Heart right ventricle (tissue), 16 donors: ENCODE measurements at regions not wholly inside any gene's neighbourhood (a gene's known extent, or its start where the extent isn't known, plus 50 kb on each side); places are given as distances from the start of the nearest gene placed in this dataset.

Source experiments
- ATAC-seq, 8 donors: fragments of 200-7000 bp; cut with Tn5 transposase; one replicate each; pipeline ENCODE4 v1.9.1; 2020; ENCODE audit warnings: mild to moderate bottlenecking in 8 of 8, moderate library complexity in 8 of 8, moderate number of reproducible peaks in 1 of 8
- DNase-seq, 2 donors: peaks; one replicate each; pipeline ENCODE4 v3.0.0-alpha.2; 2020
- H3K27ac ChIP-seq, 10 donors: fragments of 200-600 bp; sonication (generic) in 2 of 10; one replicate each; pipeline versions ENCODE4 v1.5.0 to v1.8.0; 2020 to 2022; ENCODE audit warnings: mild to moderate bottlenecking in 3 of 10
- H3K27me3 ChIP-seq, 7 donors: fragments of 200-600 bp; one replicate each; pipeline ENCODE4 v1.8.0; 2021 to 2022; ENCODE audit warnings: mild to moderate bottlenecking in 2 of 7
- H3K36me3 ChIP-seq, 9 donors: fragments of 200-600 bp; sonication (generic) in 1 of 9; one replicate each; pipeline versions ENCODE4 v1.5.0 to v1.8.0; 2020 to 2022; ENCODE audit warnings: mild to moderate bottlenecking in 2 of 9
- H3K4me1 ChIP-seq, 9 donors: fragments of 200-600 bp; sonication (generic) in 1 of 9; one replicate each; pipeline versions ENCODE4 v1.5.0 to v1.8.0; 2020 to 2022; ENCODE audit warnings: mild to moderate bottlenecking in 4 of 9
- H3K4me3 ChIP-seq, 10 donors: fragments of 200-600 bp; sonication (generic) in 2 of 10; one replicate each; pipeline versions ENCODE4 v1.5.0 to v1.8.0; 2020 to 2022; ENCODE audit warnings: mild to moderate bottlenecking in 7 of 10, moderate library complexity in 2 of 10
- H3K9me3 ChIP-seq, 11 donors: fragments of 200-600 bp in 10 of 11; sonication (generic) in 2 of 11; one replicate each; pipeline versions ENCODE4 v1.5.0 to v1.8.0; 2013 to 2022; ENCODE audit warnings: mild to moderate bottlenecking in 2 of 11, control low read depth in 1 of 11, moderate library complexity in 1 of 11
- CTCF ChIP-seq, 9 donors: fragments of 200-600 bp; sonication (generic) in 2 of 9; IDR thresholded peaks; one replicate each; pipeline versions ENCODE4 v1.5.0 to v1.8.0; 2021 to 2022; ENCODE audit warnings: antibody characterized with exemption in 9 of 9, mild to moderate bottlenecking in 5 of 9, moderate library complexity in 1 of 9
- WGBS, 2 donors: extraction: QIAGEN DNeasy Blood & Tissue Kit; methylation state at CpG; one replicate each; pipeline ENCODE4 v1.1.7; 2013; ENCODE audit warnings: inconsistent platforms in 1 of 2; 5-methylcytosine and 5-hydroxymethylcytosine counted together
- intact Hi-C, 10 donors: fragments of 100-400 bp; cut with DNase I; formaldehyde crosslinking; loops; one replicate each; pipeline versions ENCODE4 v1.11.1 to v1.14.2; 2022
- donor health status: Arrhythmogenic right ventricular cardiomyopathy.
- donor health status: ischemic (EF 13 %, LVEDD 7.1; RV severe dilation, severe dysfunction).
- donor health status: healthy with polysubstance abuse.
- donor health status: DM: no; HTN: yes; CAD: no.
- donor health status: DM: no; HTN: no; CAD: no.
- donor health status: ischemic (EF 25% LVEDD 6.9; RV normal size, moderate dysfunction).
- donor health status: ischemic (EF 25% LVEDD 5.7; RV mildly dilated, moderate dysfunction).
- donor health status: healthy.
- donor health status: DM: yes; HTN: yes; CAD: no.
- donor health status: Ischemic cardiomyopathy.
- donor health status: ischemic (EF 35%, LVEDD 5.7; RV mildly dilated, moderate dysfunction).
- donor health status: nonischemic (EF 11% LVEDD 7.7; RV severe dilation, severe dysfunction).
- donor health status: DM: yes; HTN: yes; CAD: no.
- donor health status: PGD.
- donor health status: ischemic (EF 29% LVEDD 5.4; RV normal size, mild dysfunction).
- donor health status: nonischemic (EF 23%, LVEDD 6.1; RV moderate dilation, normal function).

- no peak for ATAC-seq
- no peaks in the 10 kb centered on the region for H3K9me3 ChIP-seq
- no peaks in the 10 kb centered on the region for H3K27me3 ChIP-seq
- TF ChIP-seq CTCF (IDR thresholded peaks at IDR 0.05), result no peak
- no peaks in the 10 kb centered on the region for H3K36me3 ChIP-seq
- no peak overlapping the region for H3K4me3 ChIP-seq
- WGBS, 2 donors, result 82 to 83% methylated on average over 6 of the region's 6 CpGs
- no peak for DNase-seq
- H3K4me1 ChIP-seq, result no peaks in the 10 kb centered on the region
- no peak overlapping the region for H3K27ac ChIP-seq
- intact Hi-C loops, result no loop called here
These were observed 600.5 kb upstream of the SLIT2 start for GRCh38 chr4:19650903-19651864.

GRCh38 chr4:19645589-19645988 lies 606.1 kb upstream of the SLIT2 start:
- 87 to 89% methylated on average over 1 of the region's 1 CpG for WGBS, 2 donors
- no peaks in the 10 kb centered on the region for H3K36me3 ChIP-seq

GRCh38 chr4:19636451-19636850 lies 615.3 kb upstream of the SLIT2 start:
- no peaks in the 10 kb centered on the region for H3K36me3 ChIP-seq
- H3K9me3 ChIP-seq, result peaks cover 0 to 36% (median 4%) of the 10 kb centered on the region in 11 donors
- H3K4me3 ChIP-seq, result no peak overlapping the region
- ATAC-seq, result no peak
- intact Hi-C loops, result no loop called here
- H3K27me3 ChIP-seq, result no peaks in the 10 kb centered on the region
- no peak for TF ChIP-seq CTCF (IDR thresholded peaks at IDR 0.05)
- no peaks in the 10 kb centered on the region for H3K4me1 ChIP-seq
- no peak overlapping the region for H3K27ac ChIP-seq
- DNase-seq, result no peak

More at GRCh38 chr4:19645589-19645988, 606.1 kb upstream of the SLIT2 start:
- intact Hi-C loops, result no loop called here
- no peak for DNase-seq
- no peaks in the 10 kb centered on the region for H3K27me3 ChIP-seq
- no peaks in the 10 kb centered on the region for H3K4me1 ChIP-seq
- H3K4me3 ChIP-seq, result no peak overlapping the region
- no peak for ATAC-seq
- TF ChIP-seq CTCF (IDR thresholded peaks at IDR 0.05), result no peak
- no peak overlapping the region for H3K27ac ChIP-seq
- H3K9me3 ChIP-seq, result peaks cover 0 to 8% (median 0%) of the 10 kb centered on the region in 11 donors

GRCh38 chr4:19631814-19632213 lies 619.9 kb upstream of the SLIT2 start:
- intact Hi-C loops, result no loop called here
- ATAC-seq (no peak), DNase-seq (no peak)
- WGBS, 2 donors, result 59 to 61% methylated on average over 1 of the region's 1 CpG
- TF ChIP-seq CTCF (IDR thresholded peaks at IDR 0.05), result no peak
- Histone ChIP-seq H3K4me3 (no peak overlapping the region), H3K27ac (no peak overlapping the region), H3K36me3 (no peaks in the 10 kb centered on the region), H3K27me3 (no peaks in the 10 kb centered on the region), H3K9me3 (peaks cover 0 to 29% (median 4%) of the 10 kb centered on the region in 11 donors), H3K4me1 (no peaks in the 10 kb centered on the region)
